Parathyroid adenoma (tissue), 2 donors: ENCODE measurements at regions not wholly inside any gene's neighbourhood (a gene's known extent, or its start where the extent isn't known, plus 50 kb on each side); places are given as distances from the start of the nearest gene placed in this dataset.

Experiments
- H2AFZ ChIP-seq: fragments of 300-600 bp; sonication (generic); one replicate; pipeline ENCODE4 v1.7.0; 2017; ENCODE audit warnings: antibody characterized with exemption, mild to moderate bottlenecking
- H3K27ac ChIP-seq: fragments of 300-600 bp; sonication (generic); one replicate; pipeline ENCODE4 v1.7.0; 2017
- H3K27me3 ChIP-seq: fragments of 300-600 bp; sonication (generic); one replicate; pipeline ENCODE4 v1.7.0; 2017; ENCODE audit warnings: low read length; ENCODE audit not compliant: control insufficient read depth, insufficient read depth
- H3K36me3 ChIP-seq: fragments of 300-600 bp; sonication (generic); one replicate; pipeline ENCODE4 v1.7.0; 2017; ENCODE audit warnings: low read length; ENCODE audit not compliant: control insufficient read depth, insufficient read depth
- H3K4me1 ChIP-seq: fragments of 300-600 bp; sonication (generic); one replicate; pipeline ENCODE4 v1.7.0; 2017; ENCODE audit warnings: control low read depth
- H3K4me2 ChIP-seq: fragments of 300-600 bp; sonication (generic); one replicate; pipeline ENCODE4 v1.7.0; 2017; ENCODE audit warnings: low read length
- H3K4me3 ChIP-seq: fragments of 300-600 bp; sonication (generic); one replicate; pipeline ENCODE4 v1.7.0; 2017; ENCODE audit warnings: low read depth, low read length
- H3K79me2 ChIP-seq: fragments of 300-600 bp; sonication (generic); one replicate; pipeline ENCODE4 v1.7.0; 2017; ENCODE audit warnings: control low read depth
- H3K9ac ChIP-seq: fragments of 300-600 bp; sonication (generic); one replicate; pipeline ENCODE4 v1.7.0; 2017; ENCODE audit warnings: mild to moderate bottlenecking
- H3K9me3 ChIP-seq: fragments of 300-600 bp; sonication (generic); one replicate; pipeline ENCODE4 v1.7.0; 2017; ENCODE audit warnings: low read length; ENCODE audit not compliant: control insufficient read depth
- CTCF ChIP-seq: fragments of 300-600 bp; sonication (generic); IDR thresholded peaks from one replicate; pipeline ENCODE4 v1.7.0; 2017; ENCODE audit warnings: antibody characterized with exemption, mild to moderate bottlenecking
- donor health status: primary hyperparathyroidism.

- Histone ChIP-seq H3K27me3 (no peaks in the 10 kb centered on the region), H2AFZ (no peak overlapping the region), H3K79me2 (no peaks in the 10 kb centered on the region), H3K4me3 (no peak overlapping the region), H3K4me2 (no peak overlapping the region), H3K9ac (no peak overlapping the region), H3K4me1 (no peaks in the 10 kb centered on the region), H3K9me3 (no peaks in the 10 kb centered on the region), H3K27ac (no peak overlapping the region), H3K36me3 (no peaks in the 10 kb centered on the region)
- TF ChIP-seq CTCF: no peak
These were observed 301.4 kb upstream of the ADAMTS5 start for GRCh38 chr21:27268290-27268689.

- no peak overlapping the region for H2AFZ ChIP-seq
- no peaks in the 10 kb centered on the region for H3K36me3 ChIP-seq
- H3K79me2 ChIP-seq: no peaks in the 10 kb centered on the region
- H3K4me1 ChIP-seq: no peaks in the 10 kb centered on the region
- no peaks in the 10 kb centered on the region for H3K9me3 ChIP-seq
- H3K9ac ChIP-seq: no peak overlapping the region
- H3K4me2 ChIP-seq: no peak overlapping the region
- no peak overlapping the region for H3K4me3 ChIP-seq
- TF ChIP-seq CTCF: no peak
- H3K27me3 ChIP-seq: no peaks in the 10 kb centered on the region
- no peak overlapping the region for H3K27ac ChIP-seq
These were observed 299.1 kb upstream of the ADAMTS5 start for GRCh38 chr21:27265949-27266348.

GRCh38 chr21:27265492-27265891, 298.6 kb upstream of the ADAMTS5 start:
- Histone ChIP-seq H3K4me2 (no peak overlapping the region), H2AFZ (no peak overlapping the region), H3K9ac (no peak overlapping the region), H3K4me3 (no peak overlapping the region), H3K27me3 (no peaks in the 10 kb centered on the region), H3K27ac (no peak overlapping the region), H3K9me3 (no peaks in the 10 kb centered on the region), H3K4me1 (no peaks in the 10 kb centered on the region), H3K79me2 (no peaks in the 10 kb centered on the region), H3K36me3 (no peaks in the 10 kb centered on the region)
- no peak for TF ChIP-seq CTCF

- no peaks in the 10 kb centered on the region for H3K4me1 ChIP-seq
These were observed 294.8 kb upstream of the ADAMTS5 start for GRCh38 chr21:27261676-27262075.

More at GRCh38 chr21:27261676-27262075, 294.8 kb upstream of the ADAMTS5 start:
- Histone ChIP-seq H3K79me2 (no peaks in the 10 kb centered on the region), H3K27ac (no peak overlapping the region), H2AFZ (no peak overlapping the region), H3K9ac (no peak overlapping the region), H3K27me3 (no peaks in the 10 kb centered on the region), H3K4me2 (no peak overlapping the region), H3K36me3 (no peaks in the 10 kb centered on the region), H3K9me3 (no peaks in the 10 kb centered on the region), H3K4me3 (no peak overlapping the region)
- TF ChIP-seq CTCF: no peak
